Activated naive CD4-positive, alpha-beta T cell treated with anti-CD3 and anti-CD28 coated beads for 36 hours (primary cell): ENCODE measurements at regions not wholly inside any gene's neighbourhood (a gene's known extent, or its start where the extent isn't known, plus 50 kb on each side); places are given as distances from the start of the nearest gene placed in this dataset.

Source experiments
- CTCF ChIA-PET: fragments of 350-600 bp; sonication (Branson Sonifier 250); formaldehyde crosslinking; loops from one replicate; lab custom pipeline; 2021; ENCODE audit warnings: antibody characterized with exemption; lab: Charles Lee
- DNase-seq: peaks from one replicate; pipeline ENCODE4 v3.0.0-alpha.2; 2020
- H3K27ac Mint-ChIP-seq: one replicate; pipeline ENCODE4 v1.8.0; 2021; ENCODE audit warnings: mild to moderate bottlenecking, mixed read lengths
- H3K27me3 Mint-ChIP-seq: one replicate; pipeline ENCODE4 v1.8.0; 2021; ENCODE audit warnings: low read depth, mixed read lengths
- H3K36me3 Mint-ChIP-seq: one replicate; pipeline ENCODE4 v1.8.0; 2021; ENCODE audit warnings: low read depth, mixed read lengths
- H3K4me1 Mint-ChIP-seq: one replicate; pipeline ENCODE4 v1.8.0; 2021; ENCODE audit warnings: low read depth, mixed read lengths
- H3K4me3 Mint-ChIP-seq: one replicate; pipeline ENCODE4 v1.8.0; 2021; ENCODE audit warnings: mild to moderate bottlenecking, moderate library complexity, mixed read lengths
- H3K9me3 Mint-ChIP-seq: one replicate; pipeline ENCODE4 v1.8.0; 2021; ENCODE audit warnings: mixed read lengths
- intact Hi-C: fragments of 100-400 bp; cut with micrococcal nuclease; formaldehyde crosslinking; loops from one replicate; pipeline ENCODE4 v1.15.1; 2023

- intact Hi-C loops: no loop called here
- DNase-seq: no peak
- no peak overlapping the region for H3K4me3 Mint-ChIP-seq
- no peaks in the 10 kb centered on the region for H3K4me1 Mint-ChIP-seq
- no peaks in the 10 kb centered on the region for H3K36me3 Mint-ChIP-seq
- no peaks in the 10 kb centered on the region for H3K9me3 Mint-ChIP-seq
- CTCF ChIA-PET: no interaction called here
- no peak overlapping the region for H3K27ac Mint-ChIP-seq
- peaks cover 12% of the 10 kb centered on the region for H3K27me3 Mint-ChIP-seq
Measured at GRCh38 chr2:38218995-38219394, 143.0 kb upstream of the CYP1B1 start.

- Mint-ChIP-seq H3K27me3 (peaks cover 8% of the 10 kb centered on the region), H3K4me3 (no peak overlapping the region), H3K4me1 (peaks cover 4% of the 10 kb centered on the region), H3K36me3 (no peaks in the 10 kb centered on the region), H3K27ac (no peak overlapping the region), H3K9me3 (no peaks in the 10 kb centered on the region)
- no peak for DNase-seq
- intact Hi-C loops: no loop called here
- CTCF ChIA-PET: interaction anchor here (0.7 kb wide), 1 partner anchor 139 kb away, joined by 6 read pairs; no protein-coding TSS in a partner anchor
Measured at GRCh38 chr2:38218591-38218991, 142.6 kb upstream of the CYP1B1 start.

GRCh38 chr2:38217401-38218188 is 141.6 kb upstream of the CYP1B1 start:
- intact Hi-C loops: no loop called here
- CTCF ChIA-PET: interaction anchor here (0.6 to 1.8 kb wide), 3 partner anchors 102 to 206 kb away, joined by 4 to 6 read pairs (median 4); no protein-coding TSS in a partner anchor
- peaks cover 2% of the 10 kb centered on the region for H3K27me3 Mint-ChIP-seq
- no peaks in the 10 kb centered on the region for H3K9me3 Mint-ChIP-seq
- no peak overlapping the region for H3K4me3 Mint-ChIP-seq
- H3K4me1 Mint-ChIP-seq: peaks cover 5% of the 10 kb centered on the region
- no peak overlapping the region for H3K27ac Mint-ChIP-seq
- H3K36me3 Mint-ChIP-seq: no peaks in the 10 kb centered on the region
- DNase-seq: no peak

- no peak for DNase-seq
- Mint-ChIP-seq H3K27ac (no peak overlapping the region), H3K36me3 (no peaks in the 10 kb centered on the region), H3K4me3 (no peak overlapping the region), H3K9me3 (no peaks in the 10 kb centered on the region), H3K27me3 (peaks cover 2% of the 10 kb centered on the region), H3K4me1 (peaks cover 5% of the 10 kb centered on the region)
- intact Hi-C loops: no loop called here
- CTCF ChIA-PET: interaction anchor here (1.8 kb wide), 1 partner anchor 101 kb away, joined by 4 read pairs; no protein-coding TSS in a partner anchor
Measured at GRCh38 chr2:38216886-38217285, 140.9 kb upstream of the CYP1B1 start.

- intact Hi-C loops: no loop called here
Measured at GRCh38 chr2:38215993-38216392, 140.0 kb upstream of the CYP1B1 start.

GRCh38 chr2:38215522-38215921 is 139.6 kb upstream of the CYP1B1 start:
- intact Hi-C loops: no loop called here
- Mint-ChIP-seq H3K4me3 (no peak overlapping the region), H3K27ac (no peak overlapping the region), H3K4me1 (peaks cover 5% of the 10 kb centered on the region), H3K27me3 (peaks cover 2% of the 10 kb centered on the region), H3K36me3 (no peaks in the 10 kb centered on the region), H3K9me3 (peaks cover 2% of the 10 kb centered on the region)
- no peak for DNase-seq
- CTCF ChIA-PET: interaction anchor here (0.6 to 0.9 kb wide), 2 partner anchors 59 to 132 kb away, joined by 3 to 4 read pairs; no protein-coding TSS in a partner anchor

More at GRCh38 chr2:38215993-38216392, 140.0 kb upstream of the CYP1B1 start:
- Mint-ChIP-seq H3K4me1 (peaks cover 5% of the 10 kb centered on the region), H3K9me3 (peaks cover 2% of the 10 kb centered on the region), H3K27ac (no peak overlapping the region), H3K36me3 (no peaks in the 10 kb centered on the region), H3K4me3 (no peak overlapping the region), H3K27me3 (peaks cover 2% of the 10 kb centered on the region)
- CTCF ChIA-PET: interaction anchor here (0.6 to 1.8 kb wide), 2 partner anchors 100 to 132 kb away, joined by 3 to 4 read pairs; no protein-coding TSS in a partner anchor
- DNase-seq: no peak

- H3K27me3 Mint-ChIP-seq: peaks cover 2% of the 10 kb centered on the region
- peaks cover 5% of the 10 kb centered on the region for H3K4me1 Mint-ChIP-seq
- intact Hi-C loops: no loop called here
- DNase-seq: peak; percentile 55
- CTCF ChIA-PET: interaction anchor here (0.6 kb wide), 2 partner anchors 256 to 276 kb away, joined by 3 read pairs; no protein-coding TSS in a partner anchor
- no peaks in the 10 kb centered on the region for H3K36me3 Mint-ChIP-seq
- peaks cover 2% of the 10 kb centered on the region for H3K9me3 Mint-ChIP-seq
- no peak overlapping the region for H3K4me3 Mint-ChIP-seq
- H3K27ac Mint-ChIP-seq: no peak overlapping the region
Measured at GRCh38 chr2:38214209-38214717, 138.3 kb upstream of the CYP1B1 start.

GRCh38 chr2:38213619-38214167 is 137.7 kb upstream of the CYP1B1 start:
- Mint-ChIP-seq H3K27me3 (peaks cover 2% of the 10 kb centered on the region), H3K4me3 (no peak overlapping the region), H3K27ac (peak overlapping the region; percentile 46), H3K4me1 (peaks cover 5% of the 10 kb centered on the region), H3K9me3 (peaks cover 2% of the 10 kb centered on the region), H3K36me3 (no peaks in the 10 kb centered on the region)
- intact Hi-C loops: no loop called here
- DNase-seq: no peak
- CTCF ChIA-PET: no interaction called here

- H3K27ac Mint-ChIP-seq: no peak overlapping the region
- DNase-seq: no peak
- no peaks in the 10 kb centered on the region for H3K36me3 Mint-ChIP-seq
- H3K4me1 Mint-ChIP-seq: peaks cover 5% of the 10 kb centered on the region
- H3K4me3 Mint-ChIP-seq: no peak overlapping the region
- intact Hi-C loops: no loop called here
- CTCF ChIA-PET: no interaction called here
- H3K27me3 Mint-ChIP-seq: no peaks in the 10 kb centered on the region
- peaks cover 2% of the 10 kb centered on the region for H3K9me3 Mint-ChIP-seq
Measured at GRCh38 chr2:38212312-38212711, 136.4 kb upstream of the CYP1B1 start.

- Mint-ChIP-seq H3K4me3 (no peak overlapping the region), H3K9me3 (peaks cover 2% of the 10 kb centered on the region), H3K4me1 (no peaks in the 10 kb centered on the region), H3K36me3 (no peaks in the 10 kb centered on the region), H3K27ac (no peak overlapping the region), H3K27me3 (peaks cover 3% of the 10 kb centered on the region)
- no peak for DNase-seq
- intact Hi-C loops: no loop called here
- CTCF ChIA-PET: no interaction called here
Measured at GRCh38 chr2:38207168-38207567, 131.2 kb upstream of the CYP1B1 start.

- intact Hi-C loops: no loop called here
- Mint-ChIP-seq H3K27ac (no peak overlapping the region), H3K4me1 (no peaks in the 10 kb centered on the region), H3K27me3 (peaks cover 3% of the 10 kb centered on the region), H3K4me3 (no peak overlapping the region), H3K36me3 (no peaks in the 10 kb centered on the region), H3K9me3 (no peaks in the 10 kb centered on the region)
- no peak for DNase-seq
- CTCF ChIA-PET: no interaction called here
Measured at GRCh38 chr2:38203446-38203810, 127.5 kb upstream of the CYP1B1 start.

GRCh38 chr2:38202713-38203445 is 126.9 kb upstream of the CYP1B1 start:
- no peaks in the 10 kb centered on the region for H3K36me3 Mint-ChIP-seq
- DNase-seq: no peak
- H3K27me3 Mint-ChIP-seq: peaks cover 3% of the 10 kb centered on the region
- no peaks in the 10 kb centered on the region for H3K4me1 Mint-ChIP-seq
- no peaks in the 10 kb centered on the region for H3K9me3 Mint-ChIP-seq
- no peak overlapping the region for H3K4me3 Mint-ChIP-seq
- intact Hi-C loops: no loop called here
- CTCF ChIA-PET: interaction anchor here (0.6 kb wide), 1 partner anchor 843 kb away, joined by 3 read pairs; no protein-coding TSS in a partner anchor
- H3K27ac Mint-ChIP-seq: no peak overlapping the region
